PC-3 (cell line): ENCODE measurements at regions not wholly inside any gene's neighbourhood (a gene's known extent, or its start where the extent isn't known, plus 50 kb on each side); places are given as distances from the start of the nearest gene placed in this dataset.

Experiments used
- ATAC-seq: fragments of 200-7000 bp; cut with Tn5 transposase; 2 replicates; pipeline ENCODE4 v1.9.1; 2020; ENCODE audit warnings: mild to moderate bottlenecking, moderate library complexity
- BruUV-seq: library from RNA; stranded (reverse); fragments of 400-500 nt; replicated peaks from 2 replicates; lab custom pipeline; 2021; lab: Mats Ljungman, UMichigan
- CTCF ChIA-PET: fragments of 300-600 bp; sonication (Branson Sonifier 250); formaldehyde crosslinking; loops from one replicate; lab custom pipeline; 2022; ENCODE audit warnings: antibody characterized with exemption; lab: Charles Lee
- POLR2A ChIA-PET: fragments of 300-600 bp; sonication (Branson Sonifier 250); formaldehyde crosslinking; loops from one replicate; lab custom pipeline; 2022; ENCODE audit warnings: antibody characterized with exemption; ENCODE audit not compliant: unreplicated experiment; lab: Charles Lee
- DNase-seq: peaks from one replicate; pipeline ENCODE4 v3.0.0-alpha.2; 2015
- H2AFZ ChIP-seq: fragments of 300-600 bp; sonication (generic); 2 replicates; pipeline ENCODE4 v1.6.0; 2016; ENCODE audit warnings: antibody characterized with exemption, low read length
- H3F3A ChIP-seq: fragments of 300-600 bp; sonication (generic); one replicate; pipeline ENCODE4 v1.6.0; 2017; ENCODE audit warnings: antibody characterized with exemption, low read length, control low read depth, mild to moderate bottlenecking; ENCODE audit not compliant: unreplicated experiment
- H3K27ac ChIP-seq: fragments of 300-600 bp; sonication (generic); 2 replicates; pipeline ENCODE4 v1.5.1; 2016; ENCODE audit warnings: mild to moderate bottlenecking, low read length
- H3K27me3 ChIP-seq: fragments of 300-600 bp; sonication (generic); 2 replicates; pipeline ENCODE4 v1.6.1; 2016; ENCODE audit warnings: low read length, mixed read lengths
- H3K36me3 ChIP-seq: fragments of 300-600 bp; sonication (generic); 2 replicates; pipeline ENCODE4 v1.6.1; 2016; ENCODE audit warnings: low read depth, mixed run types, low read length, mixed read lengths
- H3K4me1 ChIP-seq: fragments of 300-600 bp; sonication (generic); 2 replicates; pipeline ENCODE4 v1.5.1; 2016; ENCODE audit warnings: low read length; ENCODE audit not compliant: insufficient read depth
- H3K4me2 ChIP-seq: fragments of 300-600 bp; sonication (generic); 2 replicates; pipeline ENCODE4 v1.6.0; 2016; ENCODE audit warnings: low read length
- H3K4me3 ChIP-seq: fragments of 300-600 bp; sonication (generic); 2 replicates; pipeline ENCODE4 v1.5.1; 2016; ENCODE audit warnings: mild to moderate bottlenecking, low read length, mixed read lengths
- H3K79me2 ChIP-seq: fragments of 300-600 bp; sonication (generic); 2 replicates; pipeline ENCODE4 v1.6.1; 2017; ENCODE audit warnings: low read length, mixed read lengths
- H3K9ac ChIP-seq: fragments of 300-600 bp; sonication (generic); 2 replicates; pipeline ENCODE4 v1.6.0; 2016; ENCODE audit warnings: mild to moderate bottlenecking, low read length
- H3K9me2 ChIP-seq: fragments of 300-600 bp; sonication (generic); replicated peaks from 2 replicates; pipeline ENCODE4 v1.6.1; 2016; ENCODE audit warnings: mixed run types, low read length, mixed read lengths
- H3K9me3 ChIP-seq: fragments of 300-600 bp; sonication (generic); 2 replicates; pipeline ENCODE4 v1.6.1; 2016; ENCODE audit warnings: low read length, mixed read lengths
- H4K20me1 ChIP-seq: fragments of 300-600 bp; sonication (generic); 2 replicates; pipeline ENCODE4 v1.6.1; 2016; ENCODE audit warnings: low read length, mixed read lengths
- CTCF ChIP-seq: fragments of 300-600 bp; sonication (generic); conservative IDR thresholded peaks from 2 replicates; pipeline ENCODE4 v1.5.1; 2017; ENCODE audit warnings: antibody characterized with exemption, low read depth, mild to moderate bottlenecking, low read length
- EZH2 ChIP-seq: fragments of 300-600 bp; sonication (generic); IDR thresholded peaks from one replicate; pipeline ENCODE4 v1.6.1; 2017; ENCODE audit warnings: antibody characterized with exemption, mild to moderate bottlenecking, low read length; ENCODE audit not compliant: unreplicated experiment
- EZH2phosphoT487 ChIP-seq: fragments of 300-600 bp; sonication (generic); IDR thresholded peaks from 2 replicates; pipeline ENCODE4 v1.6.1; 2018; ENCODE audit warnings: mild to moderate bottlenecking, antibody characterized with exemption, low read length, borderline replicate concordance
- intact Hi-C: fragments of 100-400 bp; cut with micrococcal nuclease; formaldehyde crosslinking; loops from 2 replicates; pipeline ENCODE4 v1.9.0; 2023

GRCh38 chr11:25908726-25909125 lies 423.2 kb upstream of the ANO3 start:
- no peak for ATAC-seq
- no peak overlapping the region for H3K9ac ChIP-seq
- POLR2A ChIA-PET, result no interaction called here
- H3K4me2 ChIP-seq, result no peak overlapping the region
- no peaks in the 10 kb centered on the region for H3F3A ChIP-seq
- no peaks in the 10 kb centered on the region for H4K20me1 ChIP-seq
- H3K27me3 ChIP-seq, result no peaks in the 10 kb centered on the region
- H2AFZ ChIP-seq, result no peak overlapping the region
- H3K4me1 ChIP-seq, result no peaks in the 10 kb centered on the region
- no TSS peak for BruUV-seq
- no peak overlapping the region for H3K4me3 ChIP-seq
- TF ChIP-seq EZH2, result no peak
- TF ChIP-seq CTCF, result no peak
- no peak for TF ChIP-seq EZH2phosphoT487
- no peaks in the 10 kb centered on the region for H3K9me3 ChIP-seq
- no peaks in the 10 kb centered on the region for H3K36me3 ChIP-seq
- intact Hi-C loops, result no loop called here
- no peak for DNase-seq
- CTCF ChIA-PET, result interaction anchor here (0.6 kb wide), 1 partner anchor 174 kb away, joined by 8 read pairs; no protein-coding TSS in a partner anchor
- H3K79me2 ChIP-seq, result no peaks in the 10 kb centered on the region
- no peak overlapping the region for H3K27ac ChIP-seq
- no peaks in the 10 kb centered on the region for H3K9me2 ChIP-seq

- Histone ChIP-seq H2AFZ (no peak overlapping the region), H3K9me2 (no peaks in the 10 kb centered on the region), H3K36me3 (no peaks in the 10 kb centered on the region), H3K4me2 (no peak overlapping the region), H3K9me3 (no peaks in the 10 kb centered on the region), H3K27ac (no peak overlapping the region), H3K79me2 (no peaks in the 10 kb centered on the region), H3K9ac (no peak overlapping the region), H3K27me3 (no peaks in the 10 kb centered on the region), H3K4me1 (no peaks in the 10 kb centered on the region), H3F3A (no peaks in the 10 kb centered on the region), H4K20me1 (no peaks in the 10 kb centered on the region), H3K4me3 (no peak overlapping the region)
- DNase-seq (no peak), ATAC-seq (no peak)
- POLR2A ChIA-PET, result no interaction called here
- TF ChIP-seq EZH2 (no peak), CTCF (no peak), EZH2phosphoT487 (no peak)
- BruUV-seq, result no TSS peak
- intact Hi-C loops, result no loop called here
- CTCF ChIA-PET, result no interaction called here
These were observed 421.8 kb upstream of the ANO3 start for GRCh38 chr11:25910086-25910485.

GRCh38 chr11:25920356-25920755 lies 411.6 kb upstream of the ANO3 start:
- Histone ChIP-seq H3K36me3 (no peaks in the 10 kb centered on the region), H3K9me3 (no peaks in the 10 kb centered on the region), H3K9ac (no peak overlapping the region), H3K4me2 (no peak overlapping the region), H4K20me1 (no peaks in the 10 kb centered on the region), H3K27me3 (no peaks in the 10 kb centered on the region), H2AFZ (no peak overlapping the region), H3K9me2 (no peaks in the 10 kb centered on the region), H3K79me2 (no peaks in the 10 kb centered on the region), H3F3A (no peaks in the 10 kb centered on the region), H3K4me3 (no peak overlapping the region), H3K4me1 (no peaks in the 10 kb centered on the region), H3K27ac (no peak overlapping the region)
- intact Hi-C loops, result no loop called here
- ATAC-seq, result no peak
- no peak for DNase-seq
- CTCF ChIA-PET, result no interaction called here
- no TSS peak for BruUV-seq
- TF ChIP-seq CTCF (no peak), EZH2phosphoT487 (no peak), EZH2 (no peak)
- POLR2A ChIA-PET, result no interaction called here
